Caki2 (cell line): ENCODE measurements at regions not wholly inside any gene's neighbourhood (a gene's known extent, or its start where the extent isn't known, plus 50 kb on each side); places are given as distances from the start of the nearest gene placed in this dataset.
A peak's percentile ranks its signal among the peaks of the same experiment; 100 is the strongest.
"Not testable (repeated sequence)": the region's sequence is repeated elsewhere in the genome, so short reads cannot be mapped to it uniquely, and the experiment has no call there.

ENCODE experiments used
- DNase-seq: peaks from one replicate; pipeline ENCODE4 v3.0.0-alpha.2; 2015; ENCODE audit warnings: low read depth
- in situ Hi-C: cut with HindIII; loops from 2 replicates; pipeline ENCODE4 v1.10.0; 2016; ENCODE audit warnings: low sequenced_read_pairs, low pct_unique_long_range_greater_than_20kb, mixed read lengths

DNA sequence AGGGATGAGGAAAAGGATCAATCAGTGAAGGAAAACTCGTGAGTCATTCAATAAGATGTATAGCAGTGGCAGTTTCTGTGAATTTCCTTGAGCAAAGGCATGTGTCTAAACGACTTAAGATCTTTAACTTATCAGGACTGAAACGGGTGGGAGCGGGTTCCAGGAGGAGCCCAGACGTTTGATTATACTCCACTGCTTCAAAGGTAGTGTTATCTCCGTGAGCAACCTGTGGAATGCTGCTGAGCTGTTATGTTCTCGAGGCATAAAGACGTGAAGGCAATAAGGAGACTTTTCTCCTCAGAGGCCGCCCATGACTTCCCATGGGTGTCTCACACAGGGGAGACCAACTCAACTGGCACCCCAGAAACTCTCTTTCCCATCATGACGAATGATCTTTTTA lies 72.7 kb upstream of the DLGAP1 start:
- DNase-seq, in situ Hi-C loops: not testable (repeated sequence)

DNA sequence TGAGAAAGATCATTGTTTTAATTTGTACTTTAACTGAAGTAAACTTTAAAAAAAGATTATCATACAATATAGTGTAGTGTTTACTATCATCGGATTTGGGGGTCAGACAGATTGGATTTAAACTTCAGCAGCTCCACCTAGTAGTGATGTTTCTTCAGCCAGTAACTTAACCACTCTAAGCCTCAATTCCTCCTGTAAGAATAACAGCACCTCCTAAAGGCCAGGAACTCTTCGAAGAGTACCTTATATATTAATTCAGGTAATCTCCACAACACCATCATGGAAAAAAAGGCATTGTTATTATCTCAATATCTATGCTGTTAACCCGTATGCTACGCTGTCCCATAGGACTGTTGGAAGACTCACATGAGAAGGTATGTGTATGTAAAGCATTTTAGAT lies 69.0 kb upstream of the DLGAP1 start:
- DNase-seq, result no peak
- in situ Hi-C loops, result no loop called here

DNA sequence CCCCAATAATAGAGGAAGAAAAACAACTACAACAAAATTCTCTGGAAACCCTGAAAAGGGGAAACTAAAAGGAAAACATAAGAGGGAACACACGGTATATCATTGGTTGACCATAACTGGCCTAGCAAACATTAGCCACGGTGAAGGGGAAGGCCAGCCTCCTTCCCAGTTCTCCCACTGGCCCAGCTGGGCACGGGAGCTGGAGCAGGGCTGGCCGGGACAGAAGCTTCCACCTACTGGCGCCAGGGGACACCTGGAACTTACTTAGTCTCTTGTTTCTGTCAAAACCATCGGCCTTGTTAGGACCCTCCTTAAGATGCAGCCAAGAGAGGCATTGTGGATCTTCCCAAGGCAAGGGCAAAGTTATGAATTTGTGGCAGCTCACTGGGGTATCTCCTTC lies 56.1 kb upstream of the DLGAP1 start:
- in situ Hi-C loops, result no loop called here
- peak; percentile 7 for DNase-seq

DNA sequence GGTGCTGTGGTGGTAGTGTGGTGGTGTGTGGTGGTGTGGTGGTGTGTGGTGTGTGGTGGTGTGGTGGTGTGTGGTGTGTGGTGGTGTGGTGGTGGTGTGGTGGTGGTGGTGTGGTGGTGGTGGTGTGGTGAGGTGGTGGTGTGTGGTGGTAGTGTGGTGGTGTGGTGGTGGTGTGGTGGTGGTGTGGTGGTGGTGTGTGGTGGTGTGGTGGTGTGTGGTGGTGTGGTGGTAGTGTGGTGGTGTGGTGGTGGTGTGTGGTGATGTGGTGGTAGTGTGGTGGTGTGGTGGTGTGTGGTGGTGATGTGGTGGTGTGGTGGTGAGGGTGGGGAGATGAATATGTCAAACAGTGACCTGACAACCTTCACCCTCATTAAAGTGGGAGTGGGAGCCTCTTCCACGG lies 55.6 kb upstream of the DLGAP1 start:
- DNase-seq, result peak; percentile 20
- in situ Hi-C loops, result no loop called here

DNA sequence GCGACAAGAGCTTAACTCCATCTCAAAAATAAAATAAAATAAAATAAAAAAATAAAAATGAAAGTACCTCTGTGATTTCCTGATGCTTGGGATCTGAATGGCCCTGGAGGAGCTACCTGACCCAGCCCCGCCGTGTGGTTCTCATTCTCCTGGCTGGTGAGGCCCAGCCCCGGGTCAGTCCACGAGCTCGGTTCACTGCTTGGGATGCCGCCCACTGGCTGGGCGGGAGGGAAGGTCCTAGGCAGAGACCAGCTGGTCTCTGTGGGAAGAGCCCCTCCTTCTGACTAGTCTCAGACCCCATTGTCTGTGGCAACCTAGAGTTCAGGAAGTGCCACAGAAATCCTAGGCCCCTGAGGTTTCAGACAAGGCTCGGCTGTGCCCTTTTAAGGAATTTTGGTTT lies 55.1 kb upstream of the DLGAP1 start:
- in situ Hi-C loops, result no loop called here

More for the DNA sequence above, 55.1 kb upstream of the DLGAP1 start:
- DNase-seq, result no peak
